Astrocyte of the cerebellum (primary cell): ENCODE measurements at regions not wholly inside any gene's neighbourhood (a gene's known extent, or its start where the extent isn't known, plus 50 kb on each side); places are given as distances from the start of the nearest gene placed in this dataset.

Experiments
- DNase-seq: peaks from one replicate; pipeline ENCODE4 v3.0.0-alpha.2; 2011; ENCODE audit warnings: low read depth
- H3K4me3 ChIP-seq: 2 replicates; pipeline ENCODE4 v1.5.1; 2011; ENCODE audit warnings: mild to moderate bottlenecking, low read depth, low read length, moderate library complexity
- CTCF ChIP-seq: IDR thresholded peaks from 2 replicates; pipeline ENCODE4 v1.5.1; 2012; ENCODE audit warnings: low read length, low read depth, moderate library complexity, mild to moderate bottlenecking; ENCODE audit errors: missing control alignments
- in situ Hi-C: cut with HindIII; loops from 2 replicates; pipeline ENCODE4 v1.10.0; 2017; ENCODE audit warnings: low sequenced_read_pairs

- peak; percentile 5 for DNase-seq
- H3K4me3 ChIP-seq, result no peak overlapping the region
- TF ChIP-seq CTCF, result no peak
- in situ Hi-C loops, result no loop called here
Measured at GRCh38 chr20:24098886-24099285, 110.3 kb upstream of the GGTLC1 start.

GRCh38 chr20:24097506-24098245 is 109.1 kb upstream of the GGTLC1 start:
- in situ Hi-C loops, result no loop called here
- DNase-seq, result no peak
- no peak for TF ChIP-seq CTCF
- H3K4me3 ChIP-seq, result no peak overlapping the region

- no peak for TF ChIP-seq CTCF
- no peak for DNase-seq
- H3K4me3 ChIP-seq, result no peak overlapping the region
- in situ Hi-C loops, result no loop called here
Measured at GRCh38 chr20:24096864-24097450, 108.4 kb upstream of the GGTLC1 start.

- no peak for TF ChIP-seq CTCF
- H3K4me3 ChIP-seq, result no peak overlapping the region
- in situ Hi-C loops, result no loop called here
- DNase-seq, result no peak
Measured at GRCh38 chr20:24096264-24096663, 107.7 kb upstream of the GGTLC1 start.

GRCh38 chr20:24095756-24096155 is 107.2 kb upstream of the GGTLC1 start:
- in situ Hi-C loops, result no loop called here
- no peak for TF ChIP-seq CTCF
- DNase-seq, result no peak
- H3K4me3 ChIP-seq, result no peak overlapping the region

- DNase-seq, result no peak
- H3K4me3 ChIP-seq, result no peak overlapping the region
- in situ Hi-C loops, result no loop called here
- no peak for TF ChIP-seq CTCF
Measured at GRCh38 chr20:24095303-24095702, 106.7 kb upstream of the GGTLC1 start.

- no peak for DNase-seq
- H3K4me3 ChIP-seq, result no peak overlapping the region
- in situ Hi-C loops, result no loop called here
- no peak for TF ChIP-seq CTCF
Measured at GRCh38 chr20:24089576-24089975, 101.0 kb upstream of the GGTLC1 start.
